ENCODE measurements at regions not wholly inside any gene's neighbourhood (a gene's known extent, or its start where the extent isn't known, plus 50 kb on each side); places are given as distances from the start of the nearest gene placed in this dataset.

DNA sequence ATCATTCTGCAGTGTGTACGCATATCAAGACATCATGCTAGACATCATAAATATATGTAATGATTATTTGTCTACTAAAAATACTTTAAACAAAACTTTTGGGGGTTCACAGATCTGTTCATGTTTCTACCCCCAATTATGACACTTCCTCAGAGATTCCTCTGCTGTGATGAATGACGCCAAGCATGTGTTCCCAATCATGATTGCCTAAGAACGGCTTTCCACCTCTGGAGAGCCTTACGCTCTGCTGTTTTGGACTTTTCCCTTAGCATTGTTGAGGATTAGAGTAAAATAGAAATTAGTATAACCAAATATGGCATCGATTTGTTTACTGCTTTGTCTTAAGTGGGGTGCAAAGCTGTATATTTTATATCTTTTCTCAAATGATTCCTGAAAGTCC, 236.3 kb upstream of the IGFBP3 start:
- intact Hi-C loops (cut with DNase I), result no loop called here
- Histone ChIP-seq H3K9me3 (no peaks in the 10 kb centered on the region), H3K36me3 (no peaks in the 10 kb centered on the region), H3K4me3 (no peak overlapping the region), H3K27ac (no peak overlapping the region), H3K4me1 (replicated peaks) (no peaks in the 10 kb centered on the region), H3K27me3 (replicated peaks; ENCODE audit: insufficient read depth) (no peaks in the 10 kb centered on the region)
- TF ChIP-seq POLR2A (IDR thresholded peaks at IDR 0.05) (no peak), POLR2AphosphoS5 (IDR thresholded peaks at IDR 0.05) (no peak)
- TF ChIP-seq, protein P1, sequence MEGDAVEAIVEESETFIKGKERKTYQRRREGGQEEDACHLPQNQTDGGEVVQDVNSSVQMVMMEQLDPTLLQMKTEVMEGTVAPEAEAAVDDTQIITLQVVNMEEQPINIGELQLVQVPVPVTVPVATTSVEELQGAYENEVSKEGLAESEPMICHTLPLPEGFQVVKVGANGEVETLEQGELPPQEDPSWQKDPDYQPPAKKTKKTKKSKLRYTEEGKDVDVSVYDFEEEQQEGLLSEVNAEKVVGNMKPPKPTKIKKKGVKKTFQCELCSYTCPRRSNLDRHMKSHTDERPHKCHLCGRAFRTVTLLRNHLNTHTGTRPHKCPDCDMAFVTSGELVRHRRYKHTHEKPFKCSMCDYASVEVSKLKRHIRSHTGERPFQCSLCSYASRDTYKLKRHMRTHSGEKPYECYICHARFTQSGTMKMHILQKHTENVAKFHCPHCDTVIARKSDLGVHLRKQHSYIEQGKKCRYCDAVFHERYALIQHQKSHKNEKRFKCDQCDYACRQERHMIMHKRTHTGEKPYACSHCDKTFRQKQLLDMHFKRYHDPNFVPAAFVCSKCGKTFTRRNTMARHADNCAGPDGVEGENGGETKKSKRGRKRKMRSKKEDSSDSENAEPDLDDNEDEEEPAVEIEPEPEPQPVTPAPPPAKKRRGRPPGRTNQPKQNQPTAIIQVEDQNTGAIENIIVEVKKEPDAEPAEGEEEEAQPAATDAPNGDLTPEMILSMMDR (IDR thresholded peaks at IDR 0.05), result no peak
- no peak for DNase-seq (ENCODE audit: low spot score)
- 93% methylated on average over 5 of the region's 5 CpGs for WGBS

DNA sequence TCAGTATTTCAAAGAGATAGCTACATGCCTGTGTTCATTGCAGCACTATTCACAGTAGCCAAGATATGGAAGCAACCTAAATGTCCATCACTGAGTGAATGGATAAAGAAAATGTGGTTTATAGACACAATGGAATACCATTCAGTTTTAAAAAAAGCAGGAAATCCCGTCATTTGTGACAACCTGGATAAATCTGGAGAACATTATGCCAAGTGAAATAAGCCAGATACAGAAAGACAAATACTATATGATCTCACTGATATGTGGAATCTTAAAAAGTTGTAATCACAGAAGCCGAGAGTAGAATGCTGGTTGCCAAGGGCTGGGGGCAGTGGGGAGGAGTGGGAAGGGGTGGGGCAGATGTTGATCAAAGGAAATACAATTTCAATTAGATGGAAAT, 235.8 kb upstream of the IGFBP3 start:
- H3K9me3 ChIP-seq, result no peaks in the 10 kb centered on the region
- H3K36me3 ChIP-seq, result no peaks in the 10 kb centered on the region
- no peaks in the 10 kb centered on the region for H3K27me3 ChIP-seq (replicated peaks; ENCODE audit: insufficient read depth)
- no peak for DNase-seq (ENCODE audit: low spot score)
- no peak overlapping the region for H3K27ac ChIP-seq
- H3K4me3 ChIP-seq, result no peak overlapping the region
- 69% methylated on average over 2 of the region's 2 CpGs for WGBS
- no peaks in the 10 kb centered on the region for H3K4me1 ChIP-seq (replicated peaks)
- TF ChIP-seq, protein P1 (IDR thresholded peaks at IDR 0.05), result no peak
- no peak for TF ChIP-seq POLR2A (IDR thresholded peaks at IDR 0.05)
- TF ChIP-seq POLR2AphosphoS5 (IDR thresholded peaks at IDR 0.05), result no peak
- intact Hi-C loops (cut with DNase I), result no loop called here

DNA sequence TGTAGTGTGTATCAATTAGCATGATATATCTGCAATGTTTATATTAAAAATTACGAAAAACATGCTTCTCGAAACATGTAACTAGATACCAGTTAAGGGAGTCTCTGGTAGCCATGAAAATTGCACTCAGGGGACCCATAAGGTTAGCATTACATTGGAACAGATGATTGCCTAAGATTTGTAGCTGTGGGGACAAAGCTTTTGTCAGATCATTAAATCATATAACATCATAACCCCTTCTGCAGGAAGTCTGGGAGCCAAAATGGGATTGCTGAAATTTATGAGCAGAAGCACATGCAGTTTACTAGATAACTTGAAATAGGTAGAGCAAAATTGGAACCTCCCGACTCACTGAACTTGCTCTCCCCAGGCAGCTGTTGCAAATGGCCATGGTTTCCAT, 235.0 kb upstream of the IGFBP3 start:
- WGBS, result 67% methylated on average over 3 of the region's 3 CpGs
- DNase-seq (ENCODE audit: low spot score), result no peak
- Histone ChIP-seq H3K4me1 (replicated peaks) (no peaks in the 10 kb centered on the region), H3K36me3 (no peaks in the 10 kb centered on the region), H3K27me3 (replicated peaks; ENCODE audit: insufficient read depth) (no peaks in the 10 kb centered on the region), H3K4me3 (no peak overlapping the region), H3K27ac (no peak overlapping the region), H3K9me3 (no peaks in the 10 kb centered on the region)
- intact Hi-C loops (cut with DNase I), result no loop called here
- TF ChIP-seq, protein P1 (IDR thresholded peaks at IDR 0.05), result no peak
- TF ChIP-seq POLR2AphosphoS5 (IDR thresholded peaks at IDR 0.05) (no peak), POLR2A (IDR thresholded peaks at IDR 0.05) (no peak)

DNA sequence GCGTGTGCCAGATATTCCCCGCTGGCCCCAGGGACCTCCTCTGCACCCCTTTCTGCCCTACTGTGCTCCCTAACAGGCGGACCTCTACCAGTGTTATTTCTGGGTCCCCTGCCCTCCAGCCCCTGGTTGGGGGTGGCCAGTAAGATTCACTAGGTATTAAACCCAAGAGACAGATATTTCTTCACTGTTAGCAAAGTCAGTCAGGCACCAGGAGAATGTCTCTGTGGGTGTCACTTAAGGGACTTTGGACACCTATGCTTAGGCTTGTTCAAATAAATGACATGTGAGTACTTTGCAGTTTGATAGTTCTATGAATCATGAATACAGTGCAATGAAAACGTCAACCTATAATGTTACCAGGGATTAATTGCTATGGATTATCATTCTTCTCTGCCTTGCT, 234.3 kb upstream of the IGFBP3 start:
- no peak for DNase-seq (ENCODE audit: low spot score)
- TF ChIP-seq POLR2AphosphoS5 (IDR thresholded peaks at IDR 0.05), result no peak
- TF ChIP-seq, protein P1 (IDR thresholded peaks at IDR 0.05), result no peak
- TF ChIP-seq POLR2A (IDR thresholded peaks at IDR 0.05), result no peak
- H3K9me3 ChIP-seq, result no peaks in the 10 kb centered on the region
- H3K36me3 ChIP-seq, result no peaks in the 10 kb centered on the region
- H3K27me3 ChIP-seq (replicated peaks; ENCODE audit: insufficient read depth), result no peaks in the 10 kb centered on the region
- H3K4me1 ChIP-seq (replicated peaks), result no peaks in the 10 kb centered on the region
- intact Hi-C loops (cut with DNase I), result no loop called here
- H3K4me3 ChIP-seq, result no peak overlapping the region
- H3K27ac ChIP-seq, result no peak overlapping the region
- WGBS, result 83% methylated on average over 4 of the region's 4 CpGs

DNA sequence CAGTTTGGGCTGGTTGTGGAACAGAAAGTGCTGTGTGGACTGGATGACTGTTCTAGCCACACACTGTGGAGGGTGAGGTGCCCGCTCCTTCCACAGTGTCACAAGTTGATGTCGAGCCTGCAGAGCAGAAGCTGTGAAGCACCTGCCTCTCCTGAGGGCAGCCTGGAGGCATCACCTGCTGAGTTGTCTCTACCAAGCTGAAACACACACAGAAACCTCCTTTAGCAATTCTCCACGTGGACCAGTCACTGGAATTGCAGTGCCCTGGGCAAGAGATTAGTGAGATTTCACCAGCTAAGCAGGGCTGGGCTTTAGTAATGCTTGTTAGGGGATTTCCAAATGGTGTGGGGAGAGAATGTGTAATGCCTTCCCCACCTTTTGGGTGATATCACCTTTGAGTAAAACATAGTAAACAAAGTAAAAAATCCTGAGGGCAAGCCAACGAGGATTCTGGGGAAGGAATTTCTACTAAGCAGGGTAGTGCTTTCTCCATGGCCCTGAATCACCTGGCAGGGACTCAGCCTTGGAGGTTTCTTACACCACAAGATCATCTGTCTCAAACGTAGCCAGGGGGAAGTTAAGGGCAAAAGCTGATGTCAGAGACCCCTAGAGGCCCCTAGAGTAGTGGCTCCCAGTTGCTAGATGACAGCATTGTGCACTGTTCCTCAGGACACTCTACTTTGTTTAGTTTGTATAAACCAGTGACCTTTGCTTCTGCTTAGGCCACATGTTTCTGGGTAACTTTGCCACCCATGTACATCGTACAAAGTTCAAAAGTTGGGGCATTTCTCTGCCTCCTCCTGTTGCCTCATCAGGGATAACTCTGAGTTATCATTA, 233.1 kb upstream of the IGFBP3 start:
- H3K4me3 ChIP-seq, result no peak overlapping the region
- H3K9me3 ChIP-seq, result no peaks in the 10 kb centered on the region
- TF ChIP-seq POLR2AphosphoS5 (IDR thresholded peaks at IDR 0.05) (no peak), POLR2A (IDR thresholded peaks at IDR 0.05) (no peak)
- TF ChIP-seq, protein P1 (IDR thresholded peaks at IDR 0.05), result no peak
- intact Hi-C loops (cut with DNase I), result no loop called here
- no peaks in the 10 kb centered on the region for H3K36me3 ChIP-seq
- H3K27me3 ChIP-seq (replicated peaks; ENCODE audit: insufficient read depth), result no peaks in the 10 kb centered on the region
- no peaks in the 10 kb centered on the region for H3K4me1 ChIP-seq (replicated peaks)
- no peak for DNase-seq (ENCODE audit: low spot score)
- 60% methylated on average over 6 of the region's 6 CpGs for WGBS
- no peak overlapping the region for H3K27ac ChIP-seq
